ENCODE measurements at regions not wholly inside any gene's neighbourhood (a gene's known extent, or its start where the extent isn't known, plus 50 kb on each side); places are given as distances from the start of the nearest gene placed in this dataset.

DNA sequence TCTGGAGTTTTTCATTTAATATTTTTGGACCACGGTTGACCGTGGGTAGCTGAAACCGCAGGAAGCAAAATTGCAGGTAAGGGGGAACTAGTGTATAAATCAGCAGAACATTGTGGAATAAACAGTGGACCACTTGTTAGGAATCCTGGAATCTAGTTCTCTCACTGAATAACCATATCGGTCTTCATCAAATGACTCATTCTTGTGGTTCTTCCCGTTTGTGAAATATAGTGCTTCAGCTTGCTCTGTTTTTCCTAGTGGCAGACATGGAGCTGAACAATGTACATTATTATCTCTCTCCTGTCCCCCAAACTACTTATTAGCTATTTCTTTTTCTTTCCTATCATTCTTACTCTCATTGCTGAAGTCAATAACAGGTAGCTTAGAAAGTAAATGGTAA, 61.9 kb downstream of the HSPA13 start:
- no peak for TF ChIP-seq ESRRA (CRISPR knock-in tag; IDR thresholded peaks at IDR 0.05; ENCODE audit: borderline replicate concordance)
- TF ChIP-seq USF1 (CRISPR knock-in tag; IDR thresholded peaks at IDR 0.05): no peak
- TF ChIP-seq CREM (CRISPR knock-in tag; IDR thresholded peaks at IDR 0.05): no peak
- TF ChIP-seq CTCF (IDR thresholded peaks at IDR 0.05): no peak
